Endothelial cell of umbilical vein (primary cell): ENCODE measurements at regions not wholly inside any gene's neighbourhood (a gene's known extent, or its start where the extent isn't known, plus 50 kb on each side); places are given as distances from the start of the nearest gene placed in this dataset.

Source experiments
- BruUV-seq: library from RNA; stranded (reverse); fragments of 400-500 nt; replicated peaks from 2 replicates; lab custom pipeline; 2021; lab: Mats Ljungman, UMichigan
- CTCF ChIA-PET: fragments of 300-600, 350-600 bp; sonication (Branson Sonifier 250); formaldehyde crosslinking; loops from one replicate; lab custom pipeline; 2021; ENCODE audit warnings: antibody characterized with exemption, inconsistent platforms; lab: Charles Lee
- POLR2A ChIA-PET: fragments of 300-600, 350-600 bp; sonication (Branson Sonifier 250); formaldehyde crosslinking; loops from one replicate; lab custom pipeline; 2021; ENCODE audit warnings: antibody characterized with exemption, inconsistent platforms; lab: Charles Lee
- DNase-seq: peaks from one replicate; pipeline ENCODE4 v3.0.0-alpha.2; 2011; ENCODE audit warnings: low read depth, low spot score
- FAIRE-seq: peaks from 2 replicates; lab custom pipeline; 2011; peaks lifted over from hg19 to GRCh38; lab: Jason Lieb, UNC
- H2AFZ ChIP-seq: 2 replicates; pipeline ENCODE4 v1.6.0; 2012; ENCODE audit warnings: low read depth, low read length, control low read depth, inconsistent platforms
- H3K27ac ChIP-seq: 2 replicates; pipeline ENCODE4 v1.5.1; 2011; ENCODE audit warnings: low read depth, mild to moderate bottlenecking, control low read depth, low read length, moderate library complexity; ENCODE audit not compliant: insufficient read depth
- H3K27me3 ChIP-seq, 2 experiments: 2 replicates each; pipeline versions ENCODE4 v1.6.0 to v1.6.1; 2011; ENCODE audit warnings: low read length in 2 of 2, mixed read lengths in 1 of 2; ENCODE audit not compliant: control insufficient read depth in 2 of 2, insufficient read depth in 2 of 2
- H3K36me3 ChIP-seq, 2 experiments: 2 replicates in 1 of 2; 3 replicates in 1 of 2; pipeline ENCODE4 v1.5.1; 2011; ENCODE audit warnings: low read length in 2 of 2, mild to moderate bottlenecking in 1 of 2, moderate library complexity in 1 of 2; ENCODE audit not compliant: control insufficient read depth in 2 of 2, insufficient read depth in 2 of 2; ENCODE audit errors: extremely low read depth in 1 of 2
- H3K4me1 ChIP-seq: 3 replicates; pipeline ENCODE4 v1.5.1; 2011; ENCODE audit warnings: mild to moderate bottlenecking, low read length; ENCODE audit not compliant: control insufficient read depth, insufficient read depth; ENCODE audit errors: extremely low read depth
- H3K4me2 ChIP-seq: 2 replicates; pipeline ENCODE4 v1.6.1; 2011; ENCODE audit warnings: low read length, control low read depth, mixed read lengths; ENCODE audit not compliant: insufficient read depth
- H3K4me3 ChIP-seq, 3 experiments: fragments of 200-600 bp in 1 of 3; sonication (generic), shearing (Covaris generic) in 1 of 3; replicated peaks in 1 of 3; 2 replicates each; pipeline ENCODE4 v1.5.1; 2011 to 2016; ENCODE audit warnings: control low read depth in 3 of 3, low read length in 3 of 3, mild to moderate bottlenecking in 2 of 3, inconsistent platforms in 1 of 3, low read depth in 1 of 3, moderate library complexity in 1 of 3; ENCODE audit not compliant: insufficient read depth in 1 of 3
- H3K79me2 ChIP-seq: 2 replicates; pipeline ENCODE4 v1.6.0; 2012; ENCODE audit warnings: low read length, inconsistent platforms; ENCODE audit not compliant: control insufficient read depth, insufficient read depth
- H3K9ac ChIP-seq: replicated peaks from 2 replicates; pipeline ENCODE3; 2011; ENCODE audit warnings: low read length, control low read depth; ENCODE audit not compliant: insufficient read depth; ENCODE audit errors: extremely low read depth
- H3K9me1 ChIP-seq: replicated peaks from 3 replicates; pipeline ENCODE4 v1.6.0; 2011; ENCODE audit warnings: mild to moderate bottlenecking, low read length; ENCODE audit not compliant: control insufficient read depth, insufficient read depth; ENCODE audit errors: extremely low read depth
- H3K9me3 ChIP-seq: replicated peaks from 2 replicates; pipeline ENCODE4 v1.5.1; 2012; ENCODE audit warnings: low read length, inconsistent platforms; ENCODE audit not compliant: control insufficient read depth, insufficient read depth
- H4K20me1 ChIP-seq: replicated peaks from 2 replicates; pipeline ENCODE3; 2011; ENCODE audit warnings: mild to moderate bottlenecking, low read length; ENCODE audit not compliant: control insufficient read depth, insufficient read depth; ENCODE audit errors: extremely low read depth
- EZH2 ChIP-seq: IDR thresholded peaks from 2 replicates; pipeline ENCODE4 v1.6.1; 2012; ENCODE audit warnings: borderline replicate concordance, low read depth, mild to moderate bottlenecking, moderate library complexity, low read length, inconsistent platforms; ENCODE audit not compliant: severe bottlenecking
- FOS ChIP-seq: IDR thresholded peaks from 2 replicates; pipeline ENCODE4 v1.6.1; 2011; ENCODE audit warnings: mild to moderate bottlenecking, low read length, moderate library complexity, borderline replicate concordance; ENCODE audit not compliant: insufficient read depth
- GATA2 ChIP-seq: IDR thresholded peaks from 2 replicates; pipeline ENCODE4 v1.7.0; 2011; ENCODE audit warnings: low read depth, mild to moderate bottlenecking, moderate library complexity, mixed read lengths, low read length; ENCODE audit not compliant: insufficient read length, insufficient read depth
- JUN ChIP-seq: IDR thresholded peaks from 2 replicates; pipeline ENCODE4 v1.6.1; 2011; ENCODE audit warnings: borderline replicate concordance, low read depth; ENCODE audit not compliant: insufficient read length, insufficient read depth
- MYC ChIP-seq: IDR thresholded peaks from one replicate; pipeline ENCODE4 v1.6.1; 2011; ENCODE audit warnings: mild to moderate bottlenecking, low read depth, low read length
- POLR2A ChIP-seq: IDR thresholded peaks from 2 replicates; pipeline ENCODE4 v1.6.1; 2012; ENCODE audit warnings: low read depth, mild to moderate bottlenecking, control low read depth, low read length
- POLR2AphosphoS5 ChIP-seq: IDR thresholded peaks from 2 replicates; pipeline ENCODE4 v1.6.1; 2012; ENCODE audit warnings: low read depth, mild to moderate bottlenecking, control low read depth, low read length, moderate library complexity; ENCODE audit not compliant: insufficient read depth
- dilution Hi-C: fragments of 300-500 bp; cut with MboI; formaldehyde crosslinking; loops from one replicate; pipeline ENCODE4 v1.15.0; 2019; ENCODE audit warnings: low sequenced_read_pairs; ENCODE audit not compliant: extremely low pct_ligation_motif_present
- intact Hi-C: fragments of 100-400 bp; cut with micrococcal nuclease; formaldehyde crosslinking; loops from one replicate; pipeline ENCODE4 v1.10.0; 2022
- TF ChIP-seq, protein P1 (sequence below), 2 donors: IDR thresholded peaks; 1 replicate in 1 of 2; 2 replicates in 1 of 2; pipeline ENCODE4 v1.5.1; 2011; ENCODE audit warnings: low read length in 2 of 2, mild to moderate bottlenecking in 2 of 2, moderate library complexity in 2 of 2, control low read depth in 1 of 2, inconsistent platforms in 1 of 2, low read depth in 1 of 2; ENCODE audit not compliant: insufficient read depth in 1 of 2; ENCODE audit errors: extremely low read depth in 1 of 2
- TF ChIP-seq, protein P2 (sequence below): IDR thresholded peaks from 2 replicates; pipeline ENCODE4 v1.6.1; 2011; ENCODE audit not compliant: insufficient read depth, insufficient read length

DNA sequence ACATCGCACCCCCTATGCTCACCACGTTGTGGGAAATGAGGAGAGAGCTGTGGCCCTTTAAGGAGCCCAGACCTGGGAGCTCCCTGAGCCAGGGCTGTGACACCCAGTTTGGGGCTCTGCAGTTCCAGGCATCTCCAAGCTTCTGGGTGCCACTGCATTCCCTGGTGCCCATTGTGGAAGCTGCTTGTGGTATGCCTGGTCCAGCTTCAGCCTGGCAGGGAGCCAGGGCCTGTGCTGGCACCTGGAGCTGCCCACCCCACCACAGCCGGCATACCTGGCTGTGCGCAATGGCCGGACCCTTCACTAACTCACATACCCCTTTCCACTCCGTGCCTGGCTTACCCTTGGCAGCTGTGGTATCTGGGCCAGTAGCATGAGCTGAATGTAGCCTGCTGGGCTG lies 107.9 kb upstream of the OR4E1 start:
- H3K27me3 ChIP-seq, result no peaks in the 10 kb centered on the region
- no peak overlapping the region for H3K27ac ChIP-seq
- H3K4me1 ChIP-seq, result no peaks in the 10 kb centered on the region
- H3K79me2 ChIP-seq, result no peaks in the 10 kb centered on the region
- H2AFZ ChIP-seq, result no peak overlapping the region
- H4K20me1 ChIP-seq, result no peaks in the 10 kb centered on the region
- no peak for TF ChIP-seq FOS
- no peak for TF ChIP-seq JUN
- no peak for TF ChIP-seq EZH2
- no peak for TF ChIP-seq POLR2AphosphoS5
- TF ChIP-seq MYC, result no peak
- TF ChIP-seq GATA2, result no peak
- TF ChIP-seq, protein P1, sequence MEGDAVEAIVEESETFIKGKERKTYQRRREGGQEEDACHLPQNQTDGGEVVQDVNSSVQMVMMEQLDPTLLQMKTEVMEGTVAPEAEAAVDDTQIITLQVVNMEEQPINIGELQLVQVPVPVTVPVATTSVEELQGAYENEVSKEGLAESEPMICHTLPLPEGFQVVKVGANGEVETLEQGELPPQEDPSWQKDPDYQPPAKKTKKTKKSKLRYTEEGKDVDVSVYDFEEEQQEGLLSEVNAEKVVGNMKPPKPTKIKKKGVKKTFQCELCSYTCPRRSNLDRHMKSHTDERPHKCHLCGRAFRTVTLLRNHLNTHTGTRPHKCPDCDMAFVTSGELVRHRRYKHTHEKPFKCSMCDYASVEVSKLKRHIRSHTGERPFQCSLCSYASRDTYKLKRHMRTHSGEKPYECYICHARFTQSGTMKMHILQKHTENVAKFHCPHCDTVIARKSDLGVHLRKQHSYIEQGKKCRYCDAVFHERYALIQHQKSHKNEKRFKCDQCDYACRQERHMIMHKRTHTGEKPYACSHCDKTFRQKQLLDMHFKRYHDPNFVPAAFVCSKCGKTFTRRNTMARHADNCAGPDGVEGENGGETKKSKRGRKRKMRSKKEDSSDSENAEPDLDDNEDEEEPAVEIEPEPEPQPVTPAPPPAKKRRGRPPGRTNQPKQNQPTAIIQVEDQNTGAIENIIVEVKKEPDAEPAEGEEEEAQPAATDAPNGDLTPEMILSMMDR (IDR thresholded peaks at IDR 0.05; ENCODE audit: extremely low read depth in 1 of 2, insufficient read depth in 1 of 2, low read depth in 1 of 2, low read length in 2 of 2), result no peak
- TF ChIP-seq, protein P2, sequence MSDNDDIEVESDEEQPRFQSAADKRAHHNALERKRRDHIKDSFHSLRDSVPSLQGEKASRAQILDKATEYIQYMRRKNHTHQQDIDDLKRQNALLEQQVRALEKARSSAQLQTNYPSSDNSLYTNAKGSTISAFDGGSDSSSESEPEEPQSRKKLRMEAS, result no peak
- TF ChIP-seq POLR2A, result no peak
- intact Hi-C loops (no loop called here), dilution Hi-C loops (no loop called here)
- no peak overlapping the region for H3K4me3 ChIP-seq
- BruUV-seq, result no TSS peak
- DNase-seq (no peak), FAIRE-seq (no peak)
- H3K36me3 ChIP-seq, result no peaks in the 10 kb centered on the region
- POLR2A ChIA-PET, result no interaction called here
- no peaks in the 10 kb centered on the region for H3K9me1 ChIP-seq
- H3K4me2 ChIP-seq, result no peak overlapping the region
- H3K9me3 ChIP-seq, result no peaks in the 10 kb centered on the region
- H3K9ac ChIP-seq, result no peak overlapping the region
- CTCF ChIA-PET, result interaction anchor here (0.8 to 1.0 kb wide), 2 partner anchors 13 to 70 kb away, joined by 3 read pairs; no protein-coding TSS in a partner anchor
